ENCODE measurements at regions not wholly inside any gene's neighbourhood (a gene's known extent, or its start where the extent isn't known, plus 50 kb on each side); places are given as distances from the start of the nearest gene placed in this dataset.
"Not testable (repeated sequence)": the region's sequence is repeated elsewhere in the genome, so short reads cannot be mapped to it uniquely, and the experiment has no call there.

DNA sequence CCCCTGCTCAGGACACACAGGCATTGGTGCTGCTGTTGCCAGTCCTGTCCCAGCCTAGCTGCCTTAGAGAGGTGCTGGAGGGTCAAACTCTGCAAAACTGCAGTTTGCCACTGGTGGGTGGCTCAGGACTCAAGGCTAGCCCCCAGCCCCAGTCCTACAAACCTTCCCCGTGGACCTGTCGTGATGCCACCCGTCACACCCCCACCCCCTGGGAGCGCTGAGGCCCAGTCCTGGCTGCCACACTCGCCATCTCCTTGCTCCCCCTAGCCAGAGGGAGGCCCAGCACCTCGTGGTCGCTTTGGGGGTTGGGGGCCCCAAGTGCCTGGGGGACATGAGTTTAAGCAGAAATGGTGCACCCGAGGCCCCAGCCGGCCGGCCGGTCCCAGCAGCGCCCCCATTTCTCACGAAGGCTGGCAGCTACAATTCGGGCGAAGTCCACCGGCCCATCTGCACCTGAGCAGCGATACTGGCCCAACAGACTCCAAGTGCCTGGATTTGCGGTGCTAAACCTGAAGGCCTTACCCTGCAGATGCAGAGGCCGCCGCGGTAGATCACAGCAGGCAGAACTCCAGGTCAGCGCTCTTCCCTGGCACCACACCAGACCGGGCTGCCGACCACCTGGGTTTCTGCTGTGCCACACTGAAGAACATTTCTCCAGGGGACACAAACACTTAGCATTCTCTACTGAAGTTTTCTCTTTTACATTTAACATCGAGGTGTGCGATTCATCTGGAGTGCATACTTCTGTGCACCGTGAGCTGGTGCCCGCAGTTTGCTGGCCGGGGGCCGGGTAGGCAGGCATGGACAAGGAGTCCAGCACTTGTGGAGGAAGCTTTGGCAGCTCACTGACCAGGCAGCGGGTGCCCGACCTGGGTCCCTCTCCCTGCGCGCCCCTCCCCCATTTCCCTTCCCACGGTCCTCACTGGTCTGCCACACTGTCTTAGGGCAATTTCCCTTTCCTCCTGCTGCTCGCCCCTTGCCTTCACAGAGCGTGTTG, 130.0 kb downstream of the KCNJ12 start:
- TF ChIP-seq, protein P1, sequence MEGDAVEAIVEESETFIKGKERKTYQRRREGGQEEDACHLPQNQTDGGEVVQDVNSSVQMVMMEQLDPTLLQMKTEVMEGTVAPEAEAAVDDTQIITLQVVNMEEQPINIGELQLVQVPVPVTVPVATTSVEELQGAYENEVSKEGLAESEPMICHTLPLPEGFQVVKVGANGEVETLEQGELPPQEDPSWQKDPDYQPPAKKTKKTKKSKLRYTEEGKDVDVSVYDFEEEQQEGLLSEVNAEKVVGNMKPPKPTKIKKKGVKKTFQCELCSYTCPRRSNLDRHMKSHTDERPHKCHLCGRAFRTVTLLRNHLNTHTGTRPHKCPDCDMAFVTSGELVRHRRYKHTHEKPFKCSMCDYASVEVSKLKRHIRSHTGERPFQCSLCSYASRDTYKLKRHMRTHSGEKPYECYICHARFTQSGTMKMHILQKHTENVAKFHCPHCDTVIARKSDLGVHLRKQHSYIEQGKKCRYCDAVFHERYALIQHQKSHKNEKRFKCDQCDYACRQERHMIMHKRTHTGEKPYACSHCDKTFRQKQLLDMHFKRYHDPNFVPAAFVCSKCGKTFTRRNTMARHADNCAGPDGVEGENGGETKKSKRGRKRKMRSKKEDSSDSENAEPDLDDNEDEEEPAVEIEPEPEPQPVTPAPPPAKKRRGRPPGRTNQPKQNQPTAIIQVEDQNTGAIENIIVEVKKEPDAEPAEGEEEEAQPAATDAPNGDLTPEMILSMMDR (IDR thresholded peaks at IDR 0.05): no peak
- TF ChIP-seq POLR2A (IDR thresholded peaks at IDR 0.05): no peak
- TF ChIP-seq EP300 (IDR thresholded peaks at IDR 0.05): no peak
- Histone ChIP-seq H3K27me3 (no peaks in the 10 kb centered on the region), H3K36me3 (no peaks in the 10 kb centered on the region), H3K4me1 (ENCODE audit: insufficient read depth) (peaks cover 1% of the 10 kb centered on the region), H3K27ac (no peak overlapping the region), H3K4me3 (no peak overlapping the region), H3K9me3 (no peaks in the 10 kb centered on the region)
- intact Hi-C loops (cut with DNase I): no loop called here
- no peak for DNase-seq
- WGBS, 3 donors: 84 to 90% (median 86%) methylated on average over 37 of the region's 37 CpGs

DNA sequence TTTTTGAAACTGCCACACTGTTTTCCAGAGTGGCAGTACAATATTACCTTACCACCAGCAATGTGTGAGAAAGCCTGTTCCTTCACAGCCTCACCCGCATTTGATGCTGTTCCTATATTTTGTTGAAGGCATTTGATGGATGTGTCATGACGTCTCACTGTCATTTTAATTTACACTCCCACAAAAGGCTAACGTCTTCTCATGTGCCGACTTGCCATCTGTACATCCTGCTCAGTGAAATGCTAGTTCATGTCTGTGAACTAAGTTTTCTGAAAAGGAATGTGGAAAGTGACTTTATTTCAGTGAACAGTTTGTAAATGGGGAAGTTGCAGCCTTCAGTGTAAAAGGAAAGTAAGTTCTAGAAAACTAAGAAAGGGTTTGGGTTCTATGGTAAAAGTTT, 131.6 kb downstream of the KCNJ12 start:
- DNase-seq; H3K27me3 ChIP-seq; H3K9me3 ChIP-seq; H3K4me1 ChIP-seq (ENCODE audit: insufficient read depth); H3K27ac ChIP-seq; H3K36me3 ChIP-seq; intact Hi-C loops (cut with DNase I); H3K4me3 ChIP-seq: not testable (repeated sequence)
- 63 to 71% (median 68%) methylated on average over 4 of the region's 4 CpGs for WGBS, 3 donors

DNA sequence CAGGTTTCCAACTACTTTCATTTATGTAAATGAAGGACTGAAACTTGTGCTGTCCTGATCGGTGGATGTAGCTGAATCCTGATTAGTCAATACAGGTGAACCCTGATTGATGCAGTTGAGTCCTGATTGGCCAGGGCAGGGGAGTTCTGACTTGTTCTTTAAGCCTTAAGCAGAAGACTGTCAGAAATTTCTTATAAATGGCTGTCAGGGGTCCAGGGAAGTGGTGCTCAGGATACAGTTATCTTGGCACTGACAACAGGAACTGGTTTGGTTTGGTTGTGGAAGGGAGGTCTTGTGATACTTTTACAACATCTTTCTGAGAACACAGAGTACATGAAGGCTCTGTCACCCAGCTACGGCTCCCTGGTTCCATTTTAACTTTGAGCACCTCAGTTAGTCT, 132.1 kb downstream of the KCNJ12 start:
- 79 to 88% (median 84%) methylated on average over 2 of the region's 2 CpGs for WGBS, 3 donors
- Histone ChIP-seq H3K36me3 (no peaks in the 10 kb centered on the region), H3K27me3 (no peaks in the 10 kb centered on the region), H3K4me1 (ENCODE audit: insufficient read depth) (peaks cover 5% of the 10 kb centered on the region), H3K27ac (no peak overlapping the region), H3K9me3 (no peaks in the 10 kb centered on the region), H3K4me3 (no peak overlapping the region)
- DNase-seq: no peak
- intact Hi-C loops (cut with DNase I): no loop called here
- TF ChIP-seq EP300 (IDR thresholded peaks at IDR 0.05): no peak
- TF ChIP-seq POLR2A (IDR thresholded peaks at IDR 0.05): no peak
- TF ChIP-seq, protein P1 (IDR thresholded peaks at IDR 0.05): no peak

DNA sequence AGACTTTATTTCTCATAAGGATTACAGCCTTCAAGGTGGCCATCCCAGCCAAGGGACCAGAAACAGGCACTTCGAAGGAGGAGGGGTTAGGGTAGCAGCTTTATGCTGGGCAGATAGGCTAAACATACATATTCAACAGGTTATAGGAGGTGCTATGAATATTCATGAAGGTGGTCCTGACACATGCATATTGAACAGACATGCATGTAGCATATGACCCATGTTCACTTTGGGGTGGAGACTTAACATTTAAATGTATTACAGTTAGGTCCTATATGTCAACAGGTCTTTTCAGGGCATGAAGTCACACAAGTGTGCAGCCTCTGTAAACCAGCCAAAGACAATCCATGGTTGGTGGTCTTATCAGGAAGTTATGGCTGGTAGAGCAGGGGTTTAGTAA, 133.2 kb downstream of the KCNJ12 start:
- H3K36me3 ChIP-seq; H3K27ac ChIP-seq; intact Hi-C loops (cut with DNase I); H3K9me3 ChIP-seq; H3K4me1 ChIP-seq (ENCODE audit: insufficient read depth); H3K27me3 ChIP-seq; H3K4me3 ChIP-seq; DNase-seq: not testable (repeated sequence)
- WGBS, 3 donors: 87 to 90% (median 87%) methylated on average over 1 of the region's 1 CpG

DNA sequence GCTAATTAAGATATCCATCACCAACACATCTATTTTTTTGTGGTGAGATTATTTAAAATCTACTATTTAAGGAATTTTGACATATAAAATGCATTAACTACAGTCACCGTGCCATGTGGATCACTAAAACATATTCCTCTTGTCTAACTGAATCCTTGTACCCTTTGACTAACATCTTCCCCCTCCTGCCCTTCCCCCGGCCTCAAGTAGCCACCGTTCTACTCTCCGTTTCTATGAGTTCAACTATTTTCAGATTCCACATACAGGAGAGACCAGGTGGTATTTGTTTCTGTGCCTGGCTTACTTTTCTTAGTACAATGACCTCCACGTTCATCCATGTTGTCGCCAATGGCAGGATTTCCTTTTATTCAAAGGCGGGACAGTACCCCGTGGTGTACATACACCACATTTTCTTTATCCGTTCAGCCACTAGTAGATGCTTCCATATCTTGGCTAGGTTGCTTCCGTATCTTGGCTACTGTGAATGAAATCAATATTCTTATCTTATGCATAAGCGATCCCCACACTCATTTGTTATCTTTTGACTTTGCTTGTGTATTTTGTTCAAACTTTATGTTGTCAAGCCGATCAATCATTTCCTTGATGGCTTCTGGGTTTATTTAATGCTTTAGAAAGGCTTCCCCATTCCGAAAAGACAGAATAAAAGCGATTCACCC, 134.7 kb downstream of the KCNJ12 start:
- H3K27me3 ChIP-seq: no peaks in the 10 kb centered on the region
- intact Hi-C loops (cut with DNase I): loop anchor here (2.0 to 10.0 kb wide), 8 partner anchors 54 to 394 kb away; partner anchors contain the start of genes MAP2K3 (in 3 of the 4) and DHRS7B (in 1 of the 4)
- no peak for DNase-seq
- H3K4me1 ChIP-seq (ENCODE audit: insufficient read depth): peaks cover 5% of the 10 kb centered on the region
- WGBS, 3 donors: 29 to 43% (median 41%) methylated on average over 14 of the region's 14 CpGs
- H3K27ac ChIP-seq: peak overlapping the region in 1 of 2 donors; percentile 28
- no peaks in the 10 kb centered on the region for H3K9me3 ChIP-seq
- no peaks in the 10 kb centered on the region for H3K36me3 ChIP-seq
- peak overlapping the region; percentile 45 for H3K4me3 ChIP-seq
- TF ChIP-seq POLR2A (IDR thresholded peaks at IDR 0.05) (no peak), EP300 (IDR thresholded peaks at IDR 0.05) (no peak)
- TF ChIP-seq, protein P1 (IDR thresholded peaks at IDR 0.05): no peak

All from ovary (tissue), 7 donors.